AG10803 (cell line): ENCODE measurements at regions not wholly inside any gene's neighbourhood (a gene's known extent, or its start where the extent isn't known, plus 50 kb on each side); places are given as distances from the start of the nearest gene placed in this dataset.
A peak's percentile ranks its signal among the peaks of the same experiment; 100 is the strongest.

Source experiments
- DNase-seq: peaks from one replicate; pipeline ENCODE4 v3.0.0; 2010; ENCODE audit warnings: low read depth
- H3K4me3 ChIP-seq: 2 replicates; pipeline ENCODE4 v1.5.1; 2011; ENCODE audit warnings: mild to moderate bottlenecking, low read length, control low read depth
- CTCF ChIP-seq: conservative IDR thresholded peaks from 2 replicates; pipeline ENCODE4 v1.5.1; 2011; ENCODE audit warnings: mild to moderate bottlenecking, low read length, control low read depth, inconsistent platforms

DNA sequence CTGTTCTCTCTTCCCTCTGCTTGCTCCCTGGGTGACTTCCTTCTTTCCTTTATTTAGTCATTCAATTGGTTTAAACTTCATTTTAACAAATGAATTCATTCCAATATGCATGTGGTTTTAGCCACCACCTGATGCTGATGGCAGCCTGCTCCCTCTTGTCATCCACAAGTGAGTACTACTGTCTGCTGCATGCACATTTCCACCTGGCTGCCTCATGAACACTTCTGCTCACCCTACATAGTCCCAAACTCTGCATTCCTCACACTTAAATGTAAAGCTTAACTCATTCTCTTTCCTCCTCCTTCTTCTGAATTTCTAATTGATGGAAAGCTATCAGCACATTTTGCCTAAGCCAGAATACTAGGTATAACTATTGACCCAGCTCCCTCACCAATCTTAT, 184.7 kb upstream of the ZNF462 start:
- no peak for DNase-seq
- H3K4me3 ChIP-seq: no peak overlapping the region
- no peak for TF ChIP-seq CTCF

- no peak for DNase-seq
- no peak overlapping the region for H3K4me3 ChIP-seq
- TF ChIP-seq CTCF: no peak
Observed at GRCh38 chr9:106682420-106682819, 180.5 kb upstream of the ZNF462 start.

- no peak for TF ChIP-seq CTCF
- no peak for DNase-seq
- H3K4me3 ChIP-seq: no peak overlapping the region
Observed at GRCh38 chr9:106683454-106683853, 179.5 kb upstream of the ZNF462 start.

- no peak for DNase-seq
- TF ChIP-seq CTCF: no peak
- H3K4me3 ChIP-seq: no peak overlapping the region
Observed at GRCh38 chr9:106684940-106685695, 177.8 kb upstream of the ZNF462 start.

DNA sequence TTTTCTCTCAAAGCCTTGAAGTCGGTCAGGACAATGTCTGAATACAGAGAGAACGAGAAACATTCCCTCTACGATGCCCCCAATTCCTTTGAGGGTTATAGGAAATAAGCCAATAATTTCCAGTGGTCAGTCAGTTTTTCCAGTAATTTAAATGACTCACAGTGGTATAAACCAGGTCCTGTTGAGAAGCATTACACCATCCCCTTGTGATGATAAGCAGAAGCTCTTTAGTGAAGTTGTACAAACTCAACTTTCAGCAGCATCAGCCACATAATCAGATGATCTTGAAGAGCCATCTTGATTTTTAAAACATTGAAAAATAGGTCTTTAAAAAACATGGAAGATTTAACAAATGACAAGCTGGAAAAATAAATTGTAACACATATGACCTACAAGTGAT, 173.9 kb upstream of the ZNF462 start:
- H3K4me3 ChIP-seq: no peak overlapping the region
- TF ChIP-seq CTCF: no peak
- no peak for DNase-seq

DNA sequence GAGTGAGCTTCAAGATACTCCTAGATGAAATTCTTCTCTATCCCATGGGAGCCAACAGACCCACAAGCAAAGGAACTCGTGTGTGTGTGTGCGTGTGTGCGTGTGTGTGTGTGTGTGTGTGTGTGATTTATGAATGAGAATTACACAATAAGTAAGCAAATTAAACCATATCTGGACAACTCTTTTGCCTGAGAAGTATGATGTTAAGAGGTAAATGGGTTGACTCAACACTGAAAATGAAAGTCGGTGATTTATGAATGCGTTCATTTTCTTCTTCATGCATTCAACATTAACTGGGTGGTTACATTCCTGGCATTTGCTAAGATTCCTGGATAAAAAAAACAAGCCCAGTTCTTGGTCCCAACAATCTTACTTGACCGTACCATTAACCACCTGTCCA, 171.3 kb upstream of the ZNF462 start:
- TF ChIP-seq CTCF: no peak
- no peak for DNase-seq
- H3K4me3 ChIP-seq: no peak overlapping the region

DNA sequence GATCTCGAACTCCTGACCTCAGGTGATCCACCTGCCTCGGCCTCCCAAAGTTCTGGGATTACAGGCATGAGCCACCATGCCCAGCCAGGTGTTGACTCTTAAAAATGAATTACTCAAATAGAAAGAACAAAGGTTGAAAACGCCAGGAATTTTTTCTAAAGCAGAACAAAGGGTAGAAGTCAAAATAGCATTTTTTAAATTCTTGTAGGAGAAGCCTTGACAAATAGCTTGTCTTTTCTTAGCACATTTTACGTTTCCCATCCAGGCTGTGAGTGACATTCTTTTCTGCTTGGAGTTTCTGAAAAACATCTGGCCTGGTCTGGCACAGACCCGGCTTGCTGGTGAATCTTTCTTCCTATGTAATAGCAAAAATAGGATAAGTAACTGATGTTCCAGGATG, 169.4 kb upstream of the ZNF462 start:
- no peak for TF ChIP-seq CTCF
- peak; percentile 51 for DNase-seq
- no peak overlapping the region for H3K4me3 ChIP-seq
